Calu3 (cell line): ENCODE measurements at regions not wholly inside any gene's neighbourhood (a gene's known extent, or its start where the extent isn't known, plus 50 kb on each side); places are given as distances from the start of the nearest gene placed in this dataset.

ENCODE experiments used
- BruUV-seq: library from RNA; stranded (reverse); fragments of 400-500 nt; replicated peaks from 2 replicates; lab custom pipeline; 2021; lab: Mats Ljungman, UMichigan
- CTCF ChIA-PET: fragments of 300-600 bp; sonication (Branson Sonifier 250); formaldehyde crosslinking; loops from one replicate; lab custom pipeline; 2022; ENCODE audit warnings: antibody characterized with exemption; lab: Charles Lee
- DNase-seq: peaks from one replicate; pipeline ENCODE4 v3.0.0; 2022
- H3K27ac Mint-ChIP-seq: one replicate; pipeline ENCODE4 v1.8.0; 2022; ENCODE audit warnings: mixed read lengths; ENCODE audit not compliant: unreplicated experiment
- H3K27me3 Mint-ChIP-seq: one replicate; pipeline ENCODE4 v1.8.0; 2022; ENCODE audit warnings: mixed read lengths; ENCODE audit not compliant: unreplicated experiment
- H3K36me3 Mint-ChIP-seq: one replicate; pipeline ENCODE4 v1.8.0; 2022; ENCODE audit warnings: mild to moderate bottlenecking, moderate library complexity, mixed read lengths; ENCODE audit not compliant: insufficient read depth, unreplicated experiment
- H3K4me1 Mint-ChIP-seq: one replicate; pipeline ENCODE4 v1.8.0; 2022; ENCODE audit warnings: mild to moderate bottlenecking, low read depth, mixed read lengths; ENCODE audit not compliant: unreplicated experiment
- H3K4me3 Mint-ChIP-seq: one replicate; pipeline ENCODE4 v1.8.0; 2022; ENCODE audit warnings: mild to moderate bottlenecking, low read depth, moderate library complexity, mixed read lengths; ENCODE audit not compliant: unreplicated experiment
- H3K9me3 Mint-ChIP-seq: one replicate; pipeline ENCODE4 v1.8.0; 2022; ENCODE audit warnings: low read depth, mixed read lengths; ENCODE audit not compliant: unreplicated experiment
- intact Hi-C: fragments of 100-400 bp; cut with micrococcal nuclease; formaldehyde crosslinking; loops from one replicate; pipeline ENCODE4 v1.10.0; 2022; ENCODE audit not compliant: unreplicated experiment
- TF ChIP-seq, protein P1 (sequence below): fragments of 200-600 bp; IDR thresholded peaks from one replicate; pipeline ENCODE4 v1.8.0; 2022; ENCODE audit warnings: antibody characterized with exemption; ENCODE audit not compliant: unreplicated experiment

DNA sequence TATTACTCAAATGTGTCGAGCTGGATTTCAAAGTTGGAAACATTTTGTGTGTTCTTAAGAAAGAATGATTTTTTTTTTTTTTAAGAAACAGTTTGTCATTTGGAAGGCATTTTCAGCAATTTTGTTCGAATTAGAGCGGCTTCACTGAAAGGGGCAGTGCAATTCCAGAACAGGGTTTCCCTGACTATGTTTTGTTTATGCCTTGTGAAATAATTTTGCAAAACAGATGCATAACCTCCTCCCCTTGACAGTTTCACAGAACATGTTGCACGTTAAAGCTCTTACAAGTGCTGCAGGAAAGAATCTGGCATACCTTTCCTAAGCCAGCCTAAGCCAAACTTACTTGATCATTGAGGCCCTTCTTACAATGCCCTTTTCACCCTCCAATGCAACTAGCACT, 216.0 kb upstream of the SSTR4 start:
- Mint-ChIP-seq H3K9me3 (no peaks in the 10 kb centered on the region), H3K27me3 (no peaks in the 10 kb centered on the region), H3K4me1 (no peaks in the 10 kb centered on the region), H3K4me3 (no peak overlapping the region), H3K36me3 (no peaks in the 10 kb centered on the region), H3K27ac (no peak overlapping the region)
- TF ChIP-seq, protein P1, sequence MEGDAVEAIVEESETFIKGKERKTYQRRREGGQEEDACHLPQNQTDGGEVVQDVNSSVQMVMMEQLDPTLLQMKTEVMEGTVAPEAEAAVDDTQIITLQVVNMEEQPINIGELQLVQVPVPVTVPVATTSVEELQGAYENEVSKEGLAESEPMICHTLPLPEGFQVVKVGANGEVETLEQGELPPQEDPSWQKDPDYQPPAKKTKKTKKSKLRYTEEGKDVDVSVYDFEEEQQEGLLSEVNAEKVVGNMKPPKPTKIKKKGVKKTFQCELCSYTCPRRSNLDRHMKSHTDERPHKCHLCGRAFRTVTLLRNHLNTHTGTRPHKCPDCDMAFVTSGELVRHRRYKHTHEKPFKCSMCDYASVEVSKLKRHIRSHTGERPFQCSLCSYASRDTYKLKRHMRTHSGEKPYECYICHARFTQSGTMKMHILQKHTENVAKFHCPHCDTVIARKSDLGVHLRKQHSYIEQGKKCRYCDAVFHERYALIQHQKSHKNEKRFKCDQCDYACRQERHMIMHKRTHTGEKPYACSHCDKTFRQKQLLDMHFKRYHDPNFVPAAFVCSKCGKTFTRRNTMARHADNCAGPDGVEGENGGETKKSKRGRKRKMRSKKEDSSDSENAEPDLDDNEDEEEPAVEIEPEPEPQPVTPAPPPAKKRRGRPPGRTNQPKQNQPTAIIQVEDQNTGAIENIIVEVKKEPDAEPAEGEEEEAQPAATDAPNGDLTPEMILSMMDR: no peak
- intact Hi-C loops: no loop called here
- no TSS peak for BruUV-seq
- no peak for DNase-seq
- CTCF ChIA-PET: no interaction called here

DNA sequence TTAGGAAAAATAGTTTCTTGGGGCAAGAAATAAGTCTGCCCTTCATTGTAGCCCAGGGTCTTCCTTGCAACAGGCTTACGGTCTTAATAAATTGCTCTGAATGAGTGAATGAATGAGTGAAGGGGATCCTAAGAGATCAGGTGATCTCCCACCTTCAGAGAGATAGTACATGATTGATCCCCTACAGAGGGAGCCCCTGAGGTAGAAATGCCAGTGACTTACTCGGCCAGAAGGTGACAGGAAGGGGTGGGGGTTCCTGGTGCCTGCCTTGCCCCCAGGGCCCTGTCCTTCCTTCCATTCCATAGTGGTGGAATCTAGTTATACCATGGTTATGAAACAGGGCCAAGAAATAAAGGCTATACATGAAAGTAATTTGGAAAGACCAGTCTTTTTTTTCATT, 215.3 kb upstream of the SSTR4 start:
- Mint-ChIP-seq H3K36me3 (no peaks in the 10 kb centered on the region), H3K9me3 (no peaks in the 10 kb centered on the region), H3K27ac (no peak overlapping the region), H3K4me1 (no peaks in the 10 kb centered on the region), H3K4me3 (no peak overlapping the region), H3K27me3 (no peaks in the 10 kb centered on the region)
- TF ChIP-seq, protein P1: no peak
- DNase-seq: no peak
- BruUV-seq: no TSS peak
- CTCF ChIA-PET: no interaction called here
- intact Hi-C loops: no loop called here

DNA sequence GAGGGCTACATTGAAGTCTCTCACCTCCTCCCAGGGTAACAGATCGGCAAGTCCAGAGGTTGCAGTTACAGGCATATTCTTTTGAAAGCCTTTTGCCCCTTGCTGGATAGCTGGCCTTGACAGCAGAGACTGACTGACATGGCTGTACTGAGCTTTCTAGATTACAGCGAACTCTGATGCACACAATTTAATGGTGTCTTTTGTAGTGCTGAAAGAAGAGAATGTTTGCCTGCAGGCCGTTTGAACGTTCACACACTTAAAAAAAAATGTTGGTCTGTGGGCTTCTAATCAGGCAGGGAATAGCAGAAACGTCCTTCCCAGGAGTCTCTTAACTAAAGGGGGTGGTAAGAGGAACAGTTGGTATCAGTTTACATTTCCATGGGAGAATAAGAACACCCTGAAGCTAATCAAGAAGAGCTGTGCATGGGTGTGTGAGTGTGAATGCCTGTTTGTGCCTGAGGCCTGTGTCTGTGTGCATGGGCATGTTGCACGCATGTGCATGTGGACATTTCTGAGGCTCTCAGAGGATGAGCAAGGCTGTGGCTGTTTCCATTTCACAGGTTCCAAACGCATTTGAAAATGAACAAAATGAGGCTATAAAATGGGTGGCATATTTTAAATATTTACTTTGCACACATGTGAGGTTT, 213.9 kb upstream of the SSTR4 start:
- no peaks in the 10 kb centered on the region for H3K9me3 Mint-ChIP-seq
- CTCF ChIA-PET: no interaction called here
- TF ChIP-seq, protein P1: no peak
- no peaks in the 10 kb centered on the region for H3K36me3 Mint-ChIP-seq
- H3K4me3 Mint-ChIP-seq: no peak overlapping the region
- BruUV-seq: no TSS peak
- H3K4me1 Mint-ChIP-seq: no peaks in the 10 kb centered on the region
- H3K27me3 Mint-ChIP-seq: no peaks in the 10 kb centered on the region
- DNase-seq: no peak
- no peak overlapping the region for H3K27ac Mint-ChIP-seq
- intact Hi-C loops: no loop called here

DNA sequence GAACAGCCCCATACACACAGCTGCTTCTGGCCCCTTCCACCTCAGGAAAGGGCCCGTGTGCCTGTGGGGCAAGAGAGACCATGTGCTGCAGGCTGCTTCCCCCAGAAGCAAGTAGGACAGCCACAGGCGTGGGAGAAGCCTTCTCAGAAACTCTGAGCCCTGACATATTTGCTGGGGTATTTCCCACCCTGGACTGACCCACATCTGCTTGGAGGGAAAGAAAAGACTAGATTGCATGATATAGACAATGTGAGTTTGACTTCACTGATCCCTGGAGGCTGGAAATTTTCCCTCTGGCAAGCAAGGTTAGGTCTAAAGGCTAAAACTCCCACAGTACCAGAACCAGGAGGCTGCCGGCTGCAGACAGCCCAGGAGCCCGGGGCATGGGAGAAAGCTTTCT, 213.3 kb upstream of the SSTR4 start:
- CTCF ChIA-PET: no interaction called here
- BruUV-seq: no TSS peak
- TF ChIP-seq, protein P1: no peak

More for the DNA sequence above, 213.3 kb upstream of the SSTR4 start:
- H3K36me3 Mint-ChIP-seq: no peaks in the 10 kb centered on the region
- no peaks in the 10 kb centered on the region for H3K27me3 Mint-ChIP-seq
- no peak overlapping the region for H3K4me3 Mint-ChIP-seq
- no peaks in the 10 kb centered on the region for H3K4me1 Mint-ChIP-seq
- no peak for DNase-seq
- intact Hi-C loops: no loop called here
- no peaks in the 10 kb centered on the region for H3K9me3 Mint-ChIP-seq
- no peak overlapping the region for H3K27ac Mint-ChIP-seq
